ENCODE measurements at regions not wholly inside any gene's neighbourhood (a gene's known extent, or its start where the extent isn't known, plus 50 kb on each side); places are given as distances from the start of the nearest gene placed in this dataset.

GRCh38 chr2:11054783-11055678, 100.2 kb upstream of the SLC66A3 start:
- H3F3A ChIP-seq (replicated peaks; ENCODE audit: insufficient read depth) = peaks cover 7% of the 10 kb centered on the region
- no peaks in the 10 kb centered on the region for H3K9me2 ChIP-seq
- H2AFZ ChIP-seq (ENCODE audit: low read depth) = no peak overlapping the region
- H3K79me2 ChIP-seq (ENCODE audit: insufficient read depth) = no peaks in the 10 kb centered on the region
- no peak overlapping the region for H3K4me3 ChIP-seq (ENCODE audit: low read depth in 2 of 2, low read length in 1 of 2)
- no peak overlapping the region for H3K9ac ChIP-seq
- no peak for DNase-seq
- no peak overlapping the region for H3K27ac ChIP-seq (ENCODE audit: low read depth in 2 of 2, low read length in 1 of 2)
- TF ChIP-seq MEF2A (IDR thresholded peaks at IDR 0.05; ENCODE audit: borderline replicate concordance, low read depth) = no peak
- no peak for TF ChIP-seq ZBTB33 (IDR thresholded peaks at IDR 0.05; ENCODE audit: borderline replicate concordance, low read depth)
- no peak for TF ChIP-seq PBX3 (IDR thresholded peaks at IDR 0.05)
- no peak for TF ChIP-seq JUND (IDR thresholded peaks at IDR 0.05)
- no peak for TF ChIP-seq MXI1 (IDR thresholded peaks at IDR 0.05; ENCODE audit: low read depth, low read length)
- no peak for TF ChIP-seq TEAD4 (IDR thresholded peaks at IDR 0.05; ENCODE audit: borderline replicate concordance, insufficient read depth)
- no peak for TF ChIP-seq USF2 (IDR thresholded peaks at IDR 0.05; ENCODE audit: borderline replicate concordance, low read depth, low read length)
- TF ChIP-seq GATA2 (CRISPR knock-in tag; IDR thresholded peaks at IDR 0.05) = no peak
- ChIA-PET POLR2A (no interaction called here), CTCF (no interaction called here)
- H3K9me3 ChIP-seq = no peaks in the 10 kb centered on the region
- no peaks in the 10 kb centered on the region for H4K20me1 ChIP-seq (ENCODE audit: insufficient read depth)
- H3K4me1 ChIP-seq (ENCODE audit: control insufficient read depth in 1 of 2, insufficient read depth in 2 of 2, low read depth in 1 of 2, low read length in 1 of 2) = no peaks in the 10 kb centered on the region
- no peak overlapping the region for H3K4me2 ChIP-seq
- H3K27me3 ChIP-seq (ENCODE audit: insufficient read depth) = no peaks in the 10 kb centered on the region
- WGBS (ENCODE audit: low lambda C conversion rate) = 81% methylated on average over 9 of the region's 14 CpGs
- H3K36me3 ChIP-seq (replicated peaks in 1 of 2; ENCODE audit: control insufficient read depth in 1 of 2, insufficient read depth in 2 of 2, low read length in 1 of 2) = no peaks in the 10 kb centered on the region

GRCh38 chr2:11055679-11056215, 99.5 kb upstream of the SLC66A3 start:
- H3K9me2 ChIP-seq = no peaks in the 10 kb centered on the region
- no peak overlapping the region for H3K27ac ChIP-seq (ENCODE audit: low read depth in 2 of 2, low read length in 1 of 2)
- H3K4me2 ChIP-seq = no peak overlapping the region
- H3K36me3 ChIP-seq (replicated peaks in 1 of 2; ENCODE audit: control insufficient read depth in 1 of 2, insufficient read depth in 2 of 2, low read length in 1 of 2) = no peaks in the 10 kb centered on the region
- no peak for DNase-seq
- H2AFZ ChIP-seq (ENCODE audit: low read depth) = no peak overlapping the region
- H3K9ac ChIP-seq = no peak overlapping the region
- CTCF ChIA-PET = interaction anchor here (1.7 to 2.1 kb wide), 2 partner anchors 27 to 69 kb away, joined by 6 to 7 read pairs; no protein-coding TSS in a partner anchor
- WGBS (ENCODE audit: low lambda C conversion rate) = 93% methylated on average over 9 of the region's 9 CpGs
- no peak overlapping the region for H3K4me3 ChIP-seq (ENCODE audit: low read depth in 2 of 2, low read length in 1 of 2)
- H3K4me1 ChIP-seq (ENCODE audit: control insufficient read depth in 1 of 2, insufficient read depth in 2 of 2, low read depth in 1 of 2, low read length in 1 of 2) = no peaks in the 10 kb centered on the region
- H3K27me3 ChIP-seq (ENCODE audit: insufficient read depth) = no peaks in the 10 kb centered on the region
- POLR2A ChIA-PET = no interaction called here
- peaks cover 7% of the 10 kb centered on the region for H3F3A ChIP-seq (replicated peaks; ENCODE audit: insufficient read depth)
- H4K20me1 ChIP-seq (ENCODE audit: insufficient read depth) = no peaks in the 10 kb centered on the region
- no peaks in the 10 kb centered on the region for H3K79me2 ChIP-seq (ENCODE audit: insufficient read depth)
- H3K9me3 ChIP-seq = 0 out of 2 replicates have a peak, but pooled peaks cover 3% of the 10 kb centered on the region
- TF ChIP-seq FOSL2 (IDR thresholded peaks at IDR 0.05; ENCODE audit: borderline replicate concordance, low read depth) (no peak), GABPA (IDR thresholded peaks at IDR 0.05; ENCODE audit: low read depth) (no peak), RCOR1 (IDR thresholded peaks at IDR 0.05; ENCODE audit: low read length) (no peak), ELF1 (IDR thresholded peaks at IDR 0.05) (no peak), FOXJ3 (CRISPR knock-in tag; IDR thresholded peaks at IDR 0.05) (no peak), USF2 (IDR thresholded peaks at IDR 0.05; ENCODE audit: borderline replicate concordance, low read depth, low read length) (no peak), USF1 (IDR thresholded peaks at IDR 0.05; ENCODE audit: borderline replicate concordance, low read depth) (no peak), FOXM1 (IDR thresholded peaks at IDR 0.05; ENCODE audit: low read depth) (no peak), GATA2 (CRISPR knock-in tag; IDR thresholded peaks at IDR 0.05) (no peak), CTCF (IDR thresholded peaks at IDR 0.05) (no peak), MXI1 (IDR thresholded peaks at IDR 0.05; ENCODE audit: low read depth, low read length) (no peak)

Measured in SK-N-SH (cell line).